Neural cell (in vitro differentiated cells): ENCODE measurements at regions not wholly inside any gene's neighbourhood (a gene's known extent, or its start where the extent isn't known, plus 50 kb on each side); places are given as distances from the start of the nearest gene placed in this dataset.

Experiments used
- H2AFZ ChIP-seq: fragments of 200-600, 300-800 bp; sonication (generic), shearing (Covaris generic); 2 replicates; pipeline ENCODE4 v1.6.0; 2014; ENCODE audit warnings: low read depth, mild to moderate bottlenecking, antibody characterized with exemption, low read length, moderate library complexity
- H3F3A ChIP-seq: fragments of 200-600 bp; shearing (Covaris generic); 2 replicates; pipeline ENCODE4 v1.6.1; 2016; ENCODE audit warnings: mild to moderate bottlenecking, moderate library complexity, mixed read lengths, antibody characterized with exemption, low read length; ENCODE audit not compliant: insufficient read depth, poor library complexity, severe bottlenecking
- H3K27ac ChIP-seq: fragments of 200-600, 300-800 bp; sonication (generic), shearing (Covaris generic); 2 replicates; pipeline ENCODE4 v1.5.1; 2014; ENCODE audit warnings: mild to moderate bottlenecking, low read length, moderate library complexity
- H3K27me3 ChIP-seq: fragments of 300-800, 200-600 bp; sonication (generic), shearing (Covaris generic); 2 replicates; pipeline ENCODE4 v1.6.0; 2014; ENCODE audit warnings: mild to moderate bottlenecking, low read depth, low read length, moderate library complexity; ENCODE audit not compliant: insufficient read depth
- H3K36me3 ChIP-seq: fragments of 300-800, 200-600 bp; sonication (generic), shearing (Covaris generic); 2 replicates; pipeline ENCODE4 v1.5.1; 2014; ENCODE audit warnings: mild to moderate bottlenecking, antibody characterized with exemption, low read length, moderate library complexity; ENCODE audit not compliant: insufficient read depth
- H3K4me2 ChIP-seq: fragments of 300-800, 200-600 bp; sonication (generic), shearing (Covaris generic); 2 replicates; pipeline ENCODE4 v1.6.0; 2014; ENCODE audit warnings: mild to moderate bottlenecking, low read length
- H3K4me3 ChIP-seq: fragments of 300-800, 200-600 bp; sonication (generic), shearing (Covaris generic); 2 replicates; pipeline ENCODE4 v1.5.1; 2014; ENCODE audit warnings: mild to moderate bottlenecking, low read length, moderate library complexity
- H3K79me2 ChIP-seq: fragments of 200-600 bp; shearing (Covaris generic); replicated peaks from 2 replicates; pipeline ENCODE4 v1.6.0; 2014; ENCODE audit warnings: mild to moderate bottlenecking, low read length, moderate library complexity; ENCODE audit not compliant: insufficient read depth
- H3K9ac ChIP-seq: fragments of 300-800, 200-600 bp; sonication (generic), shearing (Covaris generic); 2 replicates; pipeline ENCODE4 v1.6.1; 2016; ENCODE audit warnings: mild to moderate bottlenecking, low read length, mixed read lengths
- H3K9me2 ChIP-seq: fragments of 200-600 bp; shearing (Covaris generic); 2 replicates; pipeline ENCODE4 v1.6.1; 2016; ENCODE audit warnings: mild to moderate bottlenecking, low read length, mixed read lengths; ENCODE audit not compliant: insufficient read depth
- H3K9me3 ChIP-seq: fragments of 200-600, 300-800 bp; sonication (generic), shearing (Covaris generic); 2 replicates; pipeline ENCODE4 v1.6.1; 2016; ENCODE audit warnings: mild to moderate bottlenecking, mixed run types, low read length, moderate library complexity, mixed read lengths
- H4K20me1 ChIP-seq: fragments of 200-600 bp; shearing (Covaris generic); 2 replicates; pipeline ENCODE4 v1.6.1; 2016; ENCODE audit warnings: mild to moderate bottlenecking, mixed run types; ENCODE audit not compliant: insufficient read depth
- EP300 ChIP-seq: fragments of 450-650 bp; conservative IDR thresholded peaks from 2 replicates; pipeline ENCODE4 v1.6.1; 2014; ENCODE audit warnings: antibody characterized with exemption, mild to moderate bottlenecking, moderate library complexity; ENCODE audit not compliant: poor library complexity, severe bottlenecking
- EZH2 ChIP-seq: fragments of 200-600, 300-800 bp; shearing (Covaris generic), sonication (generic); IDR thresholded peaks from 2 replicates; pipeline ENCODE4 v1.6.1; 2014; ENCODE audit warnings: antibody characterized with exemption, low read length, borderline replicate concordance, mild to moderate bottlenecking; ENCODE audit not compliant: insufficient read depth, poor library complexity, severe bottlenecking
- MXI1 ChIP-seq: fragments of 450-650 bp; conservative IDR thresholded peaks from 2 replicates; pipeline ENCODE4 v1.6.1; 2014; ENCODE audit warnings: antibody characterized with exemption, mild to moderate bottlenecking; ENCODE audit not compliant: poor library complexity, severe bottlenecking
- POLR2AphosphoS5 ChIP-seq: IDR thresholded peaks from 2 replicates; pipeline ENCODE4 v1.6.1; 2012
- RAD21 ChIP-seq: fragments of 450-650 bp; conservative IDR thresholded peaks from 2 replicates; pipeline ENCODE4 v1.6.1; 2014; ENCODE audit warnings: antibody characterized with exemption, mild to moderate bottlenecking, moderate library complexity
- SMC3 ChIP-seq: fragments of 450-650 bp; conservative IDR thresholded peaks from 2 replicates; pipeline ENCODE4 v1.6.1; 2014; ENCODE audit warnings: antibody characterized with exemption, mild to moderate bottlenecking, moderate library complexity; ENCODE audit not compliant: poor library complexity
- TAF1 ChIP-seq: IDR thresholded peaks from 2 replicates; pipeline ENCODE4 v1.6.1; 2012; ENCODE audit warnings: low read depth
- TF ChIP-seq, protein P1 (sequence below): IDR thresholded peaks from 2 replicates; pipeline ENCODE4 v1.6.1; 2012; ENCODE audit warnings: borderline replicate concordance
- TF ChIP-seq, protein P2 (sequence below): fragments of 450-650 bp; IDR thresholded peaks from 2 replicates; pipeline ENCODE4 v1.5.1; 2014; ENCODE audit warnings: antibody characterized with exemption, mild to moderate bottlenecking, moderate library complexity; ENCODE audit not compliant: poor library complexity, severe bottlenecking

- H3K36me3 ChIP-seq, result no peaks in the 10 kb centered on the region
- H4K20me1 ChIP-seq, result no peaks in the 10 kb centered on the region
- H3K9ac ChIP-seq, result no peak overlapping the region
- H2AFZ ChIP-seq, result no peak overlapping the region
- no peaks in the 10 kb centered on the region for H3K9me2 ChIP-seq
- no peaks in the 10 kb centered on the region for H3K79me2 ChIP-seq
- H3K27ac ChIP-seq, result no peak overlapping the region
- H3K4me2 ChIP-seq, result no peak overlapping the region
- H3K4me3 ChIP-seq, result no peak overlapping the region
- no peaks in the 10 kb centered on the region for H3K9me3 ChIP-seq
- no peaks in the 10 kb centered on the region for H3K27me3 ChIP-seq
- H3F3A ChIP-seq, result no peaks in the 10 kb centered on the region
- TF ChIP-seq EZH2 (no peak), SMC3 (no peak), EP300 (no peak), POLR2AphosphoS5 (no peak), TAF1 (no peak), MXI1 (no peak), RAD21 (no peak)
- TF ChIP-seq, protein P1, sequence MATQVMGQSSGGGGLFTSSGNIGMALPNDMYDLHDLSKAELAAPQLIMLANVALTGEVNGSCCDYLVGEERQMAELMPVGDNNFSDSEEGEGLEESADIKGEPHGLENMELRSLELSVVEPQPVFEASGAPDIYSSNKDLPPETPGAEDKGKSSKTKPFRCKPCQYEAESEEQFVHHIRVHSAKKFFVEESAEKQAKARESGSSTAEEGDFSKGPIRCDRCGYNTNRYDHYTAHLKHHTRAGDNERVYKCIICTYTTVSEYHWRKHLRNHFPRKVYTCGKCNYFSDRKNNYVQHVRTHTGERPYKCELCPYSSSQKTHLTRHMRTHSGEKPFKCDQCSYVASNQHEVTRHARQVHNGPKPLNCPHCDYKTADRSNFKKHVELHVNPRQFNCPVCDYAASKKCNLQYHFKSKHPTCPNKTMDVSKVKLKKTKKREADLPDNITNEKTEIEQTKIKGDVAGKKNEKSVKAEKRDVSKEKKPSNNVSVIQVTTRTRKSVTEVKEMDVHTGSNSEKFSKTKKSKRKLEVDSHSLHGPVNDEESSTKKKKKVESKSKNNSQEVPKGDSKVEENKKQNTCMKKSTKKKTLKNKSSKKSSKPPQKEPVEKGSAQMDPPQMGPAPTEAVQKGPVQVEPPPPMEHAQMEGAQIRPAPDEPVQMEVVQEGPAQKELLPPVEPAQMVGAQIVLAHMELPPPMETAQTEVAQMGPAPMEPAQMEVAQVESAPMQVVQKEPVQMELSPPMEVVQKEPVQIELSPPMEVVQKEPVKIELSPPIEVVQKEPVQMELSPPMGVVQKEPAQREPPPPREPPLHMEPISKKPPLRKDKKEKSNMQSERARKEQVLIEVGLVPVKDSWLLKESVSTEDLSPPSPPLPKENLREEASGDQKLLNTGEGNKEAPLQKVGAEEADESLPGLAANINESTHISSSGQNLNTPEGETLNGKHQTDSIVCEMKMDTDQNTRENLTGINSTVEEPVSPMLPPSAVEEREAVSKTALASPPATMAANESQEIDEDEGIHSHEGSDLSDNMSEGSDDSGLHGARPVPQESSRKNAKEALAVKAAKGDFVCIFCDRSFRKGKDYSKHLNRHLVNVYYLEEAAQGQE, result no peak
- TF ChIP-seq, protein P2, sequence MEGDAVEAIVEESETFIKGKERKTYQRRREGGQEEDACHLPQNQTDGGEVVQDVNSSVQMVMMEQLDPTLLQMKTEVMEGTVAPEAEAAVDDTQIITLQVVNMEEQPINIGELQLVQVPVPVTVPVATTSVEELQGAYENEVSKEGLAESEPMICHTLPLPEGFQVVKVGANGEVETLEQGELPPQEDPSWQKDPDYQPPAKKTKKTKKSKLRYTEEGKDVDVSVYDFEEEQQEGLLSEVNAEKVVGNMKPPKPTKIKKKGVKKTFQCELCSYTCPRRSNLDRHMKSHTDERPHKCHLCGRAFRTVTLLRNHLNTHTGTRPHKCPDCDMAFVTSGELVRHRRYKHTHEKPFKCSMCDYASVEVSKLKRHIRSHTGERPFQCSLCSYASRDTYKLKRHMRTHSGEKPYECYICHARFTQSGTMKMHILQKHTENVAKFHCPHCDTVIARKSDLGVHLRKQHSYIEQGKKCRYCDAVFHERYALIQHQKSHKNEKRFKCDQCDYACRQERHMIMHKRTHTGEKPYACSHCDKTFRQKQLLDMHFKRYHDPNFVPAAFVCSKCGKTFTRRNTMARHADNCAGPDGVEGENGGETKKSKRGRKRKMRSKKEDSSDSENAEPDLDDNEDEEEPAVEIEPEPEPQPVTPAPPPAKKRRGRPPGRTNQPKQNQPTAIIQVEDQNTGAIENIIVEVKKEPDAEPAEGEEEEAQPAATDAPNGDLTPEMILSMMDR, result no peak
Measured at GRCh38 chr12:92573104-92573503, 129.7 kb upstream of the PLEKHG7 start.

DNA sequence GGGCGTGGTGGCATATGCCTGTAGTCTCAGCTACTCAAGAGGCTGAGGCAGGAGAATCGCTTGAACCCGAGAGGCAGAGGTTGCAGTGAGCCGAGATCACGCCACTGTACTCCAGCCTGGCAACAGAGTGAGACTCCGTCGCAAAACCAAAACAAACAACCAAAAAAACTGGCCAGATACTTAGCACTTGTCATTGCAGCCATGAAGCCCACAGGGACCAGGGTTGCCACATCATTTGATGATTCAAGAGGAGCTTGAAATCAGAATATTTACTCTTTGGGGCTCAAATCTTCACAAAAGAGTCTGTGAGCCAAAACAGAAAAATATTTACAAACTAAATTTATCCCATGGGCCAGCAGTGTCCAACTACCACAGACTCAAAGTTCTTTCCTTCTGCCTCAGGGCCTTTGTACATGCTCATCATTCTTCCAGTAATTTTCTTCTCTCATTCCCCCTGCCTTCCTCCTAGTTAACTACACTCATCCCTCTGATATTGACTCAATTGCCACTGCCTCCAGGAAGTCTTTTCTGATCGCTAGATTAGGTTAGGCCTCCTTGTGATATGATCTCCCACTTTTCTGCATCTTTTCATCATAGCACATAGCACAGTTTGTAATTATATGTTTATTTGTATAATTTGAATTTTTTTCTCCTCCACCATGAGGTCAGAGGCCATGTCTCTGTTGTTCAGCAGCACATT, 130.8 kb upstream of the PLEKHG7 start:
- no peaks in the 10 kb centered on the region for H4K20me1 ChIP-seq
- no peak overlapping the region for H2AFZ ChIP-seq
- H3K27me3 ChIP-seq, result no peaks in the 10 kb centered on the region
- no peaks in the 10 kb centered on the region for H3F3A ChIP-seq
- no peaks in the 10 kb centered on the region for H3K36me3 ChIP-seq
- H3K9me2 ChIP-seq, result no peaks in the 10 kb centered on the region
- H3K79me2 ChIP-seq, result no peaks in the 10 kb centered on the region
- no peak overlapping the region for H3K4me2 ChIP-seq
- no peak overlapping the region for H3K4me3 ChIP-seq
- no peaks in the 10 kb centered on the region for H3K9me3 ChIP-seq
- H3K27ac ChIP-seq, result no peak overlapping the region
- TF ChIP-seq, protein P1, result no peak
- TF ChIP-seq, protein P2, result no peak
- TF ChIP-seq EZH2, result no peak
- no peak for TF ChIP-seq POLR2AphosphoS5
- TF ChIP-seq SMC3, result no peak
- no peak for TF ChIP-seq TAF1
- TF ChIP-seq EP300, result no peak
- no peak for TF ChIP-seq RAD21
- TF ChIP-seq MXI1, result no peak
- no peak overlapping the region for H3K9ac ChIP-seq
